Panc1 (cell line): ENCODE measurements at regions not wholly inside any gene's neighbourhood (a gene's known extent, or its start where the extent isn't known, plus 50 kb on each side); places are given as distances from the start of the nearest gene placed in this dataset.
A peak's percentile ranks its signal among the peaks of the same experiment; 100 is the strongest.

Experiments
- ATAC-seq: fragments of 200-7000 bp; cut with Tn5 transposase; 2 replicates; pipeline ENCODE4 v1.9.1; 2020; ENCODE audit warnings: mild to moderate bottlenecking, moderate library complexity
- BruUV-seq: library from RNA; stranded (reverse); fragments of 400-500 nt; replicated peaks from 2 replicates; lab custom pipeline; 2021; lab: Mats Ljungman, UMichigan
- CTCF ChIA-PET: fragments of 300-600 bp; sonication (Branson Sonifier 250); formaldehyde crosslinking; loops from one replicate; lab custom pipeline; 2022; ENCODE audit warnings: antibody characterized with exemption; lab: Charles Lee
- POLR2A ChIA-PET: fragments of 300-600 bp; sonication (Branson Sonifier 250); formaldehyde crosslinking; loops from one replicate; lab custom pipeline; 2022; ENCODE audit warnings: antibody characterized with exemption; lab: Charles Lee
- DNase-seq: peaks from one replicate; pipeline ENCODE4 v3.0.0-alpha.2; 2010; ENCODE audit warnings: low read depth, low spot score
- H3K27ac ChIP-seq: 2 replicates; pipeline ENCODE4 v1.5.1; 2011; ENCODE audit warnings: mild to moderate bottlenecking, low read length, inconsistent platforms
- H3K27me3 ChIP-seq: fragments of 200-500 bp; sonication (Bioruptor generic); 2 replicates; pipeline ENCODE4 v1.6.0; 2014; ENCODE audit warnings: low read length, inconsistent platforms; ENCODE audit not compliant: control insufficient read depth, insufficient read depth
- H3K36me3 ChIP-seq: fragments of 200-500 bp; sonication (Bioruptor generic); 2 replicates; pipeline ENCODE4 v1.5.1; 2014; ENCODE audit warnings: inconsistent platforms, mild to moderate bottlenecking, low read length, moderate library complexity; ENCODE audit not compliant: control insufficient read depth, insufficient read depth
- H3K4me1 ChIP-seq: 2 replicates; pipeline ENCODE4 v1.5.1; 2011; ENCODE audit warnings: inconsistent platforms, mild to moderate bottlenecking, low read length, moderate library complexity; ENCODE audit not compliant: control insufficient read depth, insufficient read depth
- H3K4me3 ChIP-seq, 2 experiments: 2 replicates each; pipeline ENCODE4 v1.5.1; 2011 to 2012; ENCODE audit warnings: low read depth in 2 of 2, low read length in 2 of 2, mild to moderate bottlenecking in 2 of 2, inconsistent platforms in 1 of 2, moderate library complexity in 1 of 2
- H3K9me3 ChIP-seq: fragments of 200-500 bp; sonication (Bioruptor generic); 2 replicates; pipeline ENCODE4 v1.5.1; 2014; ENCODE audit warnings: low read depth, mild to moderate bottlenecking, inconsistent platforms, low read length, moderate library complexity; ENCODE audit not compliant: control insufficient read depth, insufficient read depth
- CTCF ChIP-seq: fragments of 450-650 bp; IDR thresholded peaks from 2 replicates; pipeline ENCODE4 v1.5.1; 2017; ENCODE audit warnings: mild to moderate bottlenecking
- POLR2AphosphoS5 ChIP-seq: IDR thresholded peaks from 2 replicates; pipeline ENCODE4 v1.6.1; 2012; ENCODE audit warnings: mild to moderate bottlenecking, low read depth, low read length, moderate library complexity
- REST ChIP-seq, 2 experiments: IDR thresholded peaks; 2 replicates each; pipeline ENCODE4 v1.6.1; 2011 to 2012; ENCODE audit warnings: low read depth in 2 of 2, control low read depth in 1 of 2, low read length in 1 of 2, mild to moderate bottlenecking in 1 of 2, moderate library complexity in 1 of 2; ENCODE audit not compliant: insufficient read depth in 1 of 2
- SIN3A ChIP-seq: IDR thresholded peaks from 2 replicates; pipeline ENCODE4 v1.6.1; 2012; ENCODE audit warnings: low read depth, mild to moderate bottlenecking, low read length, moderate library complexity, borderline replicate concordance; ENCODE audit not compliant: insufficient read depth
- TCF7L2 ChIP-seq: IDR thresholded peaks from 2 replicates; pipeline ENCODE4 v1.6.1; 2011; ENCODE audit warnings: mild to moderate bottlenecking, low read depth, low read length, inconsistent platforms
- in situ Hi-C: cut with HindIII; loops from 2 replicates; pipeline ENCODE4 v1.10.0; 2016; ENCODE audit warnings: low sequenced_read_pairs, low pct_unique_long_range_greater_than_20kb
- intact Hi-C: fragments of 100-400 bp; cut with micrococcal nuclease; formaldehyde crosslinking; loops from one replicate; pipeline ENCODE4 v1.10.0; 2022; ENCODE audit not compliant: unreplicated experiment

GRCh38 chr20:50293284-50294139, 102.9 kb downstream of the CEBPB start:
- POLR2A ChIA-PET = no interaction called here
- CTCF ChIA-PET = no interaction called here

More at GRCh38 chr20:50293284-50294139, 102.9 kb downstream of the CEBPB start:
- Histone ChIP-seq H3K9me3 (no peaks in the 10 kb centered on the region), H3K27me3 (no peaks in the 10 kb centered on the region), H3K4me3 (no peak overlapping the region), H3K4me1 (peaks cover 14% of the 10 kb centered on the region), H3K27ac (peak overlapping the region; percentile 75), H3K36me3 (no peaks in the 10 kb centered on the region)
- no peak for DNase-seq
- TF ChIP-seq TCF7L2 = no peak
- TF ChIP-seq CTCF = no peak
- no peak for TF ChIP-seq SIN3A
- no peak for TF ChIP-seq REST (IDR thresholded peaks at IDR 0.05; ENCODE audit: insufficient read depth in 1 of 2, low read depth in 2 of 2, low read length in 1 of 2)
- TF ChIP-seq POLR2AphosphoS5 = no peak
- BruUV-seq = no TSS peak
- ATAC-seq = no peak
- in situ Hi-C loops = no loop called here
- intact Hi-C loops = loop anchor here (10.0 kb wide), 1 partner anchor 171 kb away; no protein-coding TSS in a partner anchor
